ENCODE measurements at regions not wholly inside any gene's neighbourhood (a gene's known extent, or its start where the extent isn't known, plus 50 kb on each side); places are given as distances from the start of the nearest gene placed in this dataset.

GRCh38 chr16:16791051-16791450, 412.1 kb downstream of the NPIPA7 start:
- TF ChIP-seq CTCF (IDR thresholded peaks at IDR 0.05) (no peak), ZFX (IDR thresholded peaks at IDR 0.05; ENCODE audit: borderline replicate concordance) (no peak)
